HG03139 (cell line): ENCODE measurements at regions not wholly inside any gene's neighbourhood (a gene's known extent, or its start where the extent isn't known, plus 50 kb on each side); places are given as distances from the start of the nearest gene placed in this dataset.
"Not testable (repeated sequence)": the region's sequence is repeated elsewhere in the genome, so short reads cannot be mapped to it uniquely, and the experiment has no call there.

Experiments used
- ATAC-seq: cut with Tn5 transposase; IDR thresholded peaks from one replicate; pipeline ENCODE4 v1.9.1; 2021; ENCODE audit not compliant: unreplicated experiment

- ATAC-seq: no peak
Observed at GRCh38 chr14:87443787-87444186, 549.2 kb downstream of the GALC start.

GRCh38 chr14:87443039-87443438, 549.9 kb downstream of the GALC start:
- no peak for ATAC-seq

GRCh38 chr14:87437158-87437557, 555.8 kb downstream of the GALC start:
- ATAC-seq: no peak

GRCh38 chr14:87434680-87435079, 558.3 kb downstream of the GALC start:
- no peak for ATAC-seq

- no peak for ATAC-seq
Observed at GRCh38 chr14:87434011-87434410, 559.0 kb downstream of the GALC start.

- no peak for ATAC-seq
Observed at GRCh38 chr14:87432698-87433097, 560.3 kb downstream of the GALC start.

GRCh38 chr14:87430810-87431209, 562.2 kb downstream of the GALC start:
- ATAC-seq: no peak

- no peak for ATAC-seq
Observed at GRCh38 chr14:87430214-87430613, 562.8 kb downstream of the GALC start.

GRCh38 chr14:87419925-87420324, 573.1 kb downstream of the GALC start:
- no peak for ATAC-seq

- ATAC-seq: no peak
Observed at GRCh38 chr14:87411370-87411769, 581.6 kb downstream of the GALC start.

- ATAC-seq: no peak
Observed at GRCh38 chr14:87409393-87409792, 583.6 kb downstream of the GALC start.

- no peak for ATAC-seq
Observed at GRCh38 chr14:87407344-87407743, 585.6 kb downstream of the GALC start.

GRCh38 chr14:87405563-87405962, 587.4 kb downstream of the GALC start:
- ATAC-seq: no peak

- no peak for ATAC-seq
Observed at GRCh38 chr14:87397499-87397898, 595.5 kb downstream of the GALC start.

GRCh38 chr14:87391066-87391465, 601.9 kb downstream of the GALC start:
- ATAC-seq: no peak

- ATAC-seq: no peak
Observed at GRCh38 chr14:87388946-87389345, 604.0 kb downstream of the GALC start.

- no peak for ATAC-seq
Observed at GRCh38 chr14:87387806-87388205, 605.2 kb downstream of the GALC start.

- no peak for ATAC-seq
Observed at GRCh38 chr14:87386524-87386923, 606.5 kb downstream of the GALC start.

- no peak for ATAC-seq
Observed at GRCh38 chr14:87380054-87380453, 612.9 kb downstream of the GALC start.

- ATAC-seq: no peak
Observed at GRCh38 chr14:87368751-87369150, 624.2 kb downstream of the GALC start.

GRCh38 chr14:87360246-87360645, 632.7 kb downstream of the GALC start:
- ATAC-seq: not testable (repeated sequence)

- ATAC-seq: no peak
Observed at GRCh38 chr14:87351007-87351406, 642.0 kb downstream of the GALC start.

GRCh38 chr14:87349921-87350320, 643.1 kb downstream of the GALC start:
- ATAC-seq: no peak

GRCh38 chr14:87343652-87344051, 649.3 kb downstream of the GALC start:
- no peak for ATAC-seq
